Activated naive CD4-positive, alpha-beta T cell treated with anti-CD3 and anti-CD28 coated beads, Interleukin-2, amount 50 U/mL, for 72 hours (primary cell): ENCODE measurements at regions not wholly inside any gene's neighbourhood (a gene's known extent, or its start where the extent isn't known, plus 50 kb on each side); places are given as distances from the start of the nearest gene placed in this dataset.

Source experiments
- ATAC-seq, 2 donors: fragments of 150-1000 bp; cut with Tn5 transposase; 2 replicates each; pipeline ENCODE4 v1.10.0; 2021; ENCODE audit warnings: mild to moderate bottlenecking in 2 of 2, moderate library complexity in 2 of 2
- DNase-seq, 2 donors: peaks; one replicate each; pipeline ENCODE4 v3.0.0; 2021 to 2022; ENCODE audit warnings: low spot score in 2 of 2
- H3K27ac Mint-ChIP-seq, 2 donors: one replicate each; pipeline ENCODE4 v1.8.0; 2022; ENCODE audit warnings: mild to moderate bottlenecking in 2 of 2, mixed read lengths in 2 of 2
- H3K36me3 Mint-ChIP-seq, 2 donors: one replicate each; pipeline ENCODE4 v1.8.0; 2022; ENCODE audit warnings: mixed read lengths in 2 of 2
- H3K9me3 Mint-ChIP-seq, 2 donors: one replicate each; pipeline ENCODE4 v1.8.0; 2022; ENCODE audit warnings: mixed read lengths in 2 of 2

- Mint-ChIP-seq H3K9me3 (no peaks in the 10 kb centered on the region), H3K36me3 (no peaks in the 10 kb centered on the region), H3K27ac (no peak overlapping the region)
- DNase-seq (no peak), ATAC-seq (no peak)
Observed at GRCh38 chr1:21352586-21352985, 62.3 kb upstream of the ECE1 start.

- DNase-seq (no peak), ATAC-seq (no peak)
- H3K27ac Mint-ChIP-seq: peak overlapping the region in 1 of 2 donors; percentile 75
- H3K9me3 Mint-ChIP-seq: no peaks in the 10 kb centered on the region
- H3K36me3 Mint-ChIP-seq: no peaks in the 10 kb centered on the region
Observed at GRCh38 chr1:21351901-21352300, 61.6 kb upstream of the ECE1 start.

- DNase-seq (no peak), ATAC-seq (no peak)
- H3K9me3 Mint-ChIP-seq: no peaks in the 10 kb centered on the region
- no peak overlapping the region for H3K27ac Mint-ChIP-seq
- H3K36me3 Mint-ChIP-seq: no peaks in the 10 kb centered on the region
Observed at GRCh38 chr1:21350202-21350885, 60.1 kb upstream of the ECE1 start.

- H3K27ac Mint-ChIP-seq: no peak overlapping the region
- no peak for ATAC-seq
- H3K9me3 Mint-ChIP-seq: no peaks in the 10 kb centered on the region
- DNase-seq: no peak
- H3K36me3 Mint-ChIP-seq: peaks cover 2% of the 10 kb centered on the region in 2 donors
Observed at GRCh38 chr1:21349693-21350092, 59.4 kb upstream of the ECE1 start.

- H3K9me3 Mint-ChIP-seq: no peaks in the 10 kb centered on the region
- DNase-seq (no peak), ATAC-seq (no peak)
- H3K36me3 Mint-ChIP-seq: peaks cover 16 to 25% of the 10 kb centered on the region in 2 donors
- H3K27ac Mint-ChIP-seq: no peak overlapping the region
Observed at GRCh38 chr1:21347072-21347581, 56.9 kb upstream of the ECE1 start.

GRCh38 chr1:21346365-21347071 lies 56.3 kb upstream of the ECE1 start:
- no peaks in the 10 kb centered on the region for H3K9me3 Mint-ChIP-seq
- H3K36me3 Mint-ChIP-seq: peaks cover 16 to 31% of the 10 kb centered on the region in 2 donors
- no peak overlapping the region for H3K27ac Mint-ChIP-seq
- DNase-seq (no peak), ATAC-seq (no peak)

- peak; percentile 23 to 46 for ATAC-seq
- H3K27ac Mint-ChIP-seq: peak overlapping the region; percentile 90
- peaks cover 16 to 39% of the 10 kb centered on the region in 2 donors for H3K36me3 Mint-ChIP-seq
- no peaks in the 10 kb centered on the region for H3K9me3 Mint-ChIP-seq
- DNase-seq: no peak
Observed at GRCh38 chr1:21344750-21345443, 54.6 kb upstream of the ECE1 start.

- DNase-seq: no peak
- Mint-ChIP-seq H3K9me3 (no peaks in the 10 kb centered on the region), H3K36me3 (peaks cover 16 to 39% of the 10 kb centered on the region in 2 donors), H3K27ac (peak overlapping the region; percentile 90 to 94)
- no peak for ATAC-seq
Observed at GRCh38 chr1:21344098-21344749, 54.0 kb upstream of the ECE1 start.

- H3K27ac Mint-ChIP-seq: peak overlapping the region; percentile 90 to 94
- peak; percentile 55 to 67 for ATAC-seq
- H3K9me3 Mint-ChIP-seq: no peaks in the 10 kb centered on the region
- peak in 1 of 2 donors; percentile 38 for DNase-seq
- H3K36me3 Mint-ChIP-seq: peaks cover 16 to 39% of the 10 kb centered on the region in 2 donors
Observed at GRCh38 chr1:21342961-21343838, 52.9 kb upstream of the ECE1 start.

- DNase-seq: no peak
- ATAC-seq: no peak
- Mint-ChIP-seq H3K27ac (peak overlapping the region in 1 of 2 donors; percentile 94), H3K36me3 (peaks cover 16 to 39% of the 10 kb centered on the region in 2 donors), H3K9me3 (no peaks in the 10 kb centered on the region)
Observed at GRCh38 chr1:21341517-21342078, 51.3 kb upstream of the ECE1 start.

GRCh38 chr1:21341022-21341421 lies 50.8 kb upstream of the ECE1 start:
- H3K36me3 Mint-ChIP-seq: peaks cover 16 to 39% of the 10 kb centered on the region in 2 donors
- H3K27ac Mint-ChIP-seq: peak overlapping the region in 1 of 2 donors; percentile 81
- DNase-seq (no peak), ATAC-seq (no peak)
- no peaks in the 10 kb centered on the region for H3K9me3 Mint-ChIP-seq

GRCh38 chr1:21340230-21340945 lies 50.1 kb upstream of the ECE1 start:
- no peak for DNase-seq
- H3K27ac Mint-ChIP-seq: peak overlapping the region in 1 of 2 donors; percentile 72
- H3K36me3 Mint-ChIP-seq: peaks cover 16 to 39% of the 10 kb centered on the region in 2 donors
- ATAC-seq: no peak
- H3K9me3 Mint-ChIP-seq: no peaks in the 10 kb centered on the region
